Small intestine (tissue), 7 donors: ENCODE measurements at regions not wholly inside any gene's neighbourhood (a gene's known extent, or its start where the extent isn't known, plus 50 kb on each side); places are given as distances from the start of the nearest gene placed in this dataset.
A peak's percentile ranks its signal among the peaks of the same experiment; 100 is the strongest.

ENCODE experiments used
- DNase-seq, 2 donors: peaks; one replicate each; pipeline versions ENCODE4 v3.0.0 to v3.0.0-alpha.2; 2013
- FAIRE-seq: peaks from 2 replicates; lab custom pipeline; 2012; peaks lifted over from hg19 to GRCh38; lab: Jason Lieb, UNC
- H3K27ac ChIP-seq, 3 donors: one replicate each; pipeline ENCODE4 v1.5.1; 2013; ENCODE audit warnings: low read length in 2 of 3, mild to moderate bottlenecking in 2 of 3, control low read depth in 1 of 3, inconsistent platforms in 1 of 3, low read depth in 1 of 3, moderate library complexity in 1 of 3
- H3K27me3 ChIP-seq, 3 donors: one replicate each; pipeline ENCODE4 v1.6.1; 2013; ENCODE audit warnings: low read length in 3 of 3, inconsistent platforms in 1 of 3; ENCODE audit not compliant: control insufficient read depth in 3 of 3, insufficient read depth in 3 of 3
- H3K36me3 ChIP-seq, 3 donors: one replicate each; pipeline ENCODE4 v1.6.1; 2013; ENCODE audit warnings: low read length in 3 of 3, inconsistent platforms in 1 of 3, low read depth in 1 of 3, mild to moderate bottlenecking in 1 of 3, moderate library complexity in 1 of 3; ENCODE audit not compliant: control insufficient read depth in 3 of 3, insufficient read depth in 2 of 3
- H3K4me1 ChIP-seq, 3 donors: one replicate each; pipeline ENCODE4 v1.6.1; 2013; ENCODE audit warnings: low read length in 2 of 3, inconsistent platforms in 1 of 3, low read depth in 1 of 3, mild to moderate bottlenecking in 1 of 3, moderate library complexity in 1 of 3; ENCODE audit not compliant: control insufficient read depth in 3 of 3, insufficient read depth in 2 of 3
- H3K4me3 ChIP-seq, 3 donors: one replicate each; pipeline ENCODE4 v1.5.1; 2013; ENCODE audit warnings: low read length in 3 of 3, control low read depth in 1 of 3, inconsistent platforms in 1 of 3, low read depth in 1 of 3, mild to moderate bottlenecking in 1 of 3, moderate library complexity in 1 of 3
- H3K9me3 ChIP-seq, 2 donors: one replicate each; pipeline ENCODE4 v1.6.1; 2013; ENCODE audit warnings: low read depth in 1 of 2, low read length in 1 of 2; ENCODE audit not compliant: control insufficient read depth in 2 of 2, insufficient read depth in 1 of 2
- WGBS, 3 donors: extraction: QIAGEN DNeasy Blood & Tissue Kit; methylation state at CpG; one replicate each; pipeline ENCODE4 v1.1.7; 2013; 5-methylcytosine and 5-hydroxymethylcytosine counted together
- donor health status: healthy with polysubstance abuse.
- donor health status: control.
- donor health status: control.
- donor health status: Bipolar disorder and iron deficiency.
- donor health status: healthy.

GRCh38 chr11:33635161-33635560 is 65.5 kb downstream of the C11orf91 start:
- WGBS, 3 donors: 62 to 89% (median 78%) methylated on average over 5 of the region's 5 CpGs
- FAIRE-seq (no peak), DNase-seq (no peak)

GRCh38 chr11:33634291-33634834 is 66.3 kb downstream of the C11orf91 start:
- H3K9me3 ChIP-seq: no peaks in the 10 kb centered on the region
- H3K27ac ChIP-seq: no peak overlapping the region
- WGBS, 3 donors: 75 to 85% (median 76%) methylated on average over 7 of the region's 7 CpGs
- H3K4me3 ChIP-seq: no peak overlapping the region
- DNase-seq (no peak), FAIRE-seq (no peak)
- H3K4me1 ChIP-seq: no peaks in the 10 kb centered on the region
- no peaks in the 10 kb centered on the region for H3K36me3 ChIP-seq
- H3K27me3 ChIP-seq: no peaks in the 10 kb centered on the region

More at GRCh38 chr11:33635161-33635560, 65.5 kb downstream of the C11orf91 start:
- no peaks in the 10 kb centered on the region for H3K27me3 ChIP-seq
- H3K4me3 ChIP-seq: no peak overlapping the region
- H3K9me3 ChIP-seq: no peaks in the 10 kb centered on the region
- no peak overlapping the region for H3K27ac ChIP-seq
- no peaks in the 10 kb centered on the region for H3K36me3 ChIP-seq
- H3K4me1 ChIP-seq: no peaks in the 10 kb centered on the region

GRCh38 chr11:33633251-33634003 is 67.2 kb downstream of the C11orf91 start:
- no peak overlapping the region for H3K27ac ChIP-seq
- DNase-seq: peak in 1 of 2 donors; percentile 43
- H3K36me3 ChIP-seq: no peaks in the 10 kb centered on the region
- no peak for FAIRE-seq
- 39 to 69% (median 54%) methylated on average over 15 of the region's 15 CpGs for WGBS, 3 donors
- no peaks in the 10 kb centered on the region for H3K4me1 ChIP-seq
- H3K27me3 ChIP-seq: no peaks in the 10 kb centered on the region
- no peaks in the 10 kb centered on the region for H3K9me3 ChIP-seq
- no peak overlapping the region for H3K4me3 ChIP-seq

GRCh38 chr11:33631749-33632091 is 68.9 kb downstream of the C11orf91 start:
- no peaks in the 10 kb centered on the region for H3K27me3 ChIP-seq
- 81 to 84% (median 82%) methylated on average over 5 of the region's 5 CpGs for WGBS, 3 donors
- H3K4me1 ChIP-seq: no peaks in the 10 kb centered on the region
- H3K36me3 ChIP-seq: no peaks in the 10 kb centered on the region
- no peaks in the 10 kb centered on the region for H3K9me3 ChIP-seq
- H3K27ac ChIP-seq: no peak overlapping the region
- no peak overlapping the region for H3K4me3 ChIP-seq
- no peak for FAIRE-seq
- no peak for DNase-seq

- DNase-seq (no peak), FAIRE-seq (no peak)
- Histone ChIP-seq H3K36me3 (no peaks in the 10 kb centered on the region), H3K4me3 (no peak overlapping the region), H3K4me1 (no peaks in the 10 kb centered on the region), H3K9me3 (no peaks in the 10 kb centered on the region), H3K27ac (no peak overlapping the region), H3K27me3 (no peaks in the 10 kb centered on the region)
- 85 to 88% (median 86%) methylated on average over 12 of the region's 12 CpGs for WGBS, 3 donors
These were observed 69.5 kb downstream of the C11orf91 start for GRCh38 chr11:33630936-33631748.

GRCh38 chr11:33624083-33624482 is 76.5 kb downstream of the C11orf91 start:
- no peaks in the 10 kb centered on the region for H3K36me3 ChIP-seq
- H3K27me3 ChIP-seq: no peaks in the 10 kb centered on the region
- no peaks in the 10 kb centered on the region for H3K9me3 ChIP-seq
- DNase-seq (no peak), FAIRE-seq (no peak)
- H3K4me1 ChIP-seq: no peaks in the 10 kb centered on the region
- H3K27ac ChIP-seq: no peak overlapping the region
- H3K4me3 ChIP-seq: no peak overlapping the region

- Histone ChIP-seq H3K9me3 (no peaks in the 10 kb centered on the region), H3K4me3 (no peak overlapping the region), H3K4me1 (no peaks in the 10 kb centered on the region), H3K36me3 (no peaks in the 10 kb centered on the region), H3K27ac (no peak overlapping the region), H3K27me3 (no peaks in the 10 kb centered on the region)
- no peak for DNase-seq
- WGBS, 3 donors: 63 to 74% (median 71%) methylated on average over 6 of the region's 6 CpGs
- no peak for FAIRE-seq
These were observed 77.8 kb downstream of the C11orf91 start for GRCh38 chr11:33622806-33623205.

GRCh38 chr11:33622186-33622585 is 78.4 kb downstream of the C11orf91 start:
- Histone ChIP-seq H3K36me3 (no peaks in the 10 kb centered on the region), H3K27ac (no peak overlapping the region), H3K4me1 (no peaks in the 10 kb centered on the region), H3K27me3 (no peaks in the 10 kb centered on the region), H3K9me3 (no peaks in the 10 kb centered on the region), H3K4me3 (no peak overlapping the region)
- 60 to 85% (median 71%) methylated on average over 7 of the region's 7 CpGs for WGBS, 3 donors
- FAIRE-seq (no peak), DNase-seq (no peak)
